ENCODE measurements at regions not wholly inside any gene's neighbourhood (a gene's known extent, or its start where the extent isn't known, plus 50 kb on each side); places are given as distances from the start of the nearest gene placed in this dataset.

DNA sequence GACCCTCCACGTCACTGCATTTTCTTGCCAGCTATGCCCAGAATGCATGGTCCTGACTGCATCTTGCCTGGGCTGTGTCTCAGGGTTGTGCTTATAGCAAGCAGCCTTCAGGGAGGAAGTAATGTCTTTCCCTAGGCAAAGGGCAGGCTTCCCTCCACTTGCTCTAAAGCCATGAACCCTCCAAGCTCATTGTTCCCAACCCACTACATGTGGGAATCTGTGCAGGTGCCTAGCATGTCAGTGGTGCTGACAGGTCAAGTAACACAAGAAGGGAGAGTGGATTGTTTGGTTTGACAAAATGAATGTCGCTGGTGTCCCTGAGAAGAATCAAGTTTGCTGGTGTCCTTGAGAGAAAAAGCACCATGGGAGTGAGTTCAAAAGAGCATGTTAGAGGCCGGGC is 53.9 kb upstream of the UCN3 start:
- TF ChIP-seq FOXP2 (optimal IDR thresholded peaks at IDR 0.05; ENCODE audit: borderline replicate concordance, extremely low read depth, extremely low read length, insufficient read depth) (no peak), POLR2AphosphoS5 (IDR thresholded peaks at IDR 0.05; ENCODE audit: low read depth, low read length) (no peak), TAF1 (IDR thresholded peaks at IDR 0.05; ENCODE audit: borderline replicate concordance, insufficient read depth, low read length) (no peak), SIN3A (IDR thresholded peaks at IDR 0.05; ENCODE audit: borderline replicate concordance, insufficient read depth, low read length) (no peak)

DNA sequence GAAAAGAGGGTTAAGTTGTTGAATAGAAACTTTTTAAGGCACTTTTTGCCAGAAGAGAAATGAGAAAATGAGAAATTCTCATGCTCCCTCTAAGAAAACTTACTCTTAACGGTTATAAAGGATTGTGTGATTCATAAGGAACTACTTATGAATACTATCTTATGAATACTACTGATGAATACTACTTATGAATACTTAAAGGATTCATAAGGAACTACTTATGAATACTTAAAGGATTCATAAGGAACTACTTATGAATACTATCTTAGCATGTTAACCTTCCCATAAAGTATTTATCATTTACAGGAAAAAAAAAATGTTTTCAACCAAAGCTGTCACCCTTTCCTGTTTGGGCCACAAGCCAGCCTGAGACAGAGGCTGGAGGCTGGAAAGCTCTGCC is 53.1 kb upstream of the UCN3 start:
- TF ChIP-seq, protein P1, sequence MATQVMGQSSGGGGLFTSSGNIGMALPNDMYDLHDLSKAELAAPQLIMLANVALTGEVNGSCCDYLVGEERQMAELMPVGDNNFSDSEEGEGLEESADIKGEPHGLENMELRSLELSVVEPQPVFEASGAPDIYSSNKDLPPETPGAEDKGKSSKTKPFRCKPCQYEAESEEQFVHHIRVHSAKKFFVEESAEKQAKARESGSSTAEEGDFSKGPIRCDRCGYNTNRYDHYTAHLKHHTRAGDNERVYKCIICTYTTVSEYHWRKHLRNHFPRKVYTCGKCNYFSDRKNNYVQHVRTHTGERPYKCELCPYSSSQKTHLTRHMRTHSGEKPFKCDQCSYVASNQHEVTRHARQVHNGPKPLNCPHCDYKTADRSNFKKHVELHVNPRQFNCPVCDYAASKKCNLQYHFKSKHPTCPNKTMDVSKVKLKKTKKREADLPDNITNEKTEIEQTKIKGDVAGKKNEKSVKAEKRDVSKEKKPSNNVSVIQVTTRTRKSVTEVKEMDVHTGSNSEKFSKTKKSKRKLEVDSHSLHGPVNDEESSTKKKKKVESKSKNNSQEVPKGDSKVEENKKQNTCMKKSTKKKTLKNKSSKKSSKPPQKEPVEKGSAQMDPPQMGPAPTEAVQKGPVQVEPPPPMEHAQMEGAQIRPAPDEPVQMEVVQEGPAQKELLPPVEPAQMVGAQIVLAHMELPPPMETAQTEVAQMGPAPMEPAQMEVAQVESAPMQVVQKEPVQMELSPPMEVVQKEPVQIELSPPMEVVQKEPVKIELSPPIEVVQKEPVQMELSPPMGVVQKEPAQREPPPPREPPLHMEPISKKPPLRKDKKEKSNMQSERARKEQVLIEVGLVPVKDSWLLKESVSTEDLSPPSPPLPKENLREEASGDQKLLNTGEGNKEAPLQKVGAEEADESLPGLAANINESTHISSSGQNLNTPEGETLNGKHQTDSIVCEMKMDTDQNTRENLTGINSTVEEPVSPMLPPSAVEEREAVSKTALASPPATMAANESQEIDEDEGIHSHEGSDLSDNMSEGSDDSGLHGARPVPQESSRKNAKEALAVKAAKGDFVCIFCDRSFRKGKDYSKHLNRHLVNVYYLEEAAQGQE (IDR thresholded peaks at IDR 0.05; ENCODE audit: insufficient read depth in 1 of 2, low read depth in 2 of 2, low read length in 2 of 2): no peak
- no peak for TF ChIP-seq SIN3A (IDR thresholded peaks at IDR 0.05; ENCODE audit: borderline replicate concordance, insufficient read depth, low read length)
- TF ChIP-seq POLR2AphosphoS5 (IDR thresholded peaks at IDR 0.05; ENCODE audit: low read depth, low read length): no peak
- no peak for TF ChIP-seq FOXP2 (optimal IDR thresholded peaks at IDR 0.05; ENCODE audit: borderline replicate concordance, extremely low read depth, extremely low read length, insufficient read depth)
- TF ChIP-seq TAF1 (IDR thresholded peaks at IDR 0.05; ENCODE audit: borderline replicate concordance, insufficient read depth, low read length): no peak

DNA sequence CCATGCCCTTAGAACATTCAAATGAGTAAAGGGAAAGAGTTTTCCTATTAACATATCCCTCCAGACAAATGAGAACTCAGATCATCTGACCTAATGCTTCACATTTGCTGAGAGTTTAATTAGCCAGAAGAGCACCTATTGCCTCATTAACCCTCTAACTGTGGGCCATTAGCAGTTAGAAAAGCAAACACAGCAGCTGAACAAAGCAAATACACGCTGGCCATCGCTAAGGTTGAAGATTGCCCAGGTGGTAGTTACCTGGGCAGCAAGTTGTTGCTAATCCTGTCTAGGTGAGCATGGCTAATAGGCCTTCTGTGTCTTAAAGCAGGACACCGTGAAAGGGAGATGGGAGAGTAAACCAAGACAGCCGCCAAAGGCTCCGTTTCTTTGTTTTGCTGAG is 49.9 kb upstream of the UCN3 start:
- no peak for TF ChIP-seq FOXP2 (optimal IDR thresholded peaks at IDR 0.05; ENCODE audit: borderline replicate concordance, extremely low read depth, extremely low read length, insufficient read depth)
- no peak for TF ChIP-seq TAF1 (IDR thresholded peaks at IDR 0.05; ENCODE audit: borderline replicate concordance, insufficient read depth, low read length)
- no peak for TF ChIP-seq SIN3A (IDR thresholded peaks at IDR 0.05; ENCODE audit: borderline replicate concordance, insufficient read depth, low read length)
- TF ChIP-seq, protein P1 (IDR thresholded peaks at IDR 0.05; ENCODE audit: insufficient read depth in 1 of 2, low read depth in 2 of 2, low read length in 2 of 2): no peak
- TF ChIP-seq POLR2AphosphoS5 (IDR thresholded peaks at IDR 0.05; ENCODE audit: low read depth, low read length): no peak

Measured in PFSK-1 (cell line).